Parathyroid adenoma (tissue), 2 donors: ENCODE measurements at regions not wholly inside any gene's neighbourhood (a gene's known extent, or its start where the extent isn't known, plus 50 kb on each side); places are given as distances from the start of the nearest gene placed in this dataset.

Experiments
- H2AFZ ChIP-seq: fragments of 300-600 bp; sonication (generic); one replicate; pipeline ENCODE4 v1.7.0; 2017; ENCODE audit warnings: antibody characterized with exemption, mild to moderate bottlenecking
- H3K27ac ChIP-seq: fragments of 300-600 bp; sonication (generic); one replicate; pipeline ENCODE4 v1.7.0; 2017
- H3K27me3 ChIP-seq: fragments of 300-600 bp; sonication (generic); one replicate; pipeline ENCODE4 v1.7.0; 2017; ENCODE audit warnings: low read length; ENCODE audit not compliant: control insufficient read depth, insufficient read depth
- H3K36me3 ChIP-seq: fragments of 300-600 bp; sonication (generic); one replicate; pipeline ENCODE4 v1.7.0; 2017; ENCODE audit warnings: low read length; ENCODE audit not compliant: control insufficient read depth, insufficient read depth
- H3K4me1 ChIP-seq: fragments of 300-600 bp; sonication (generic); one replicate; pipeline ENCODE4 v1.7.0; 2017; ENCODE audit warnings: control low read depth
- H3K4me2 ChIP-seq: fragments of 300-600 bp; sonication (generic); one replicate; pipeline ENCODE4 v1.7.0; 2017; ENCODE audit warnings: low read length
- H3K4me3 ChIP-seq: fragments of 300-600 bp; sonication (generic); one replicate; pipeline ENCODE4 v1.7.0; 2017; ENCODE audit warnings: low read depth, low read length
- H3K79me2 ChIP-seq: fragments of 300-600 bp; sonication (generic); one replicate; pipeline ENCODE4 v1.7.0; 2017; ENCODE audit warnings: control low read depth
- H3K9ac ChIP-seq: fragments of 300-600 bp; sonication (generic); one replicate; pipeline ENCODE4 v1.7.0; 2017; ENCODE audit warnings: mild to moderate bottlenecking
- H3K9me3 ChIP-seq: fragments of 300-600 bp; sonication (generic); one replicate; pipeline ENCODE4 v1.7.0; 2017; ENCODE audit warnings: low read length; ENCODE audit not compliant: control insufficient read depth
- CTCF ChIP-seq: fragments of 300-600 bp; sonication (generic); IDR thresholded peaks from one replicate; pipeline ENCODE4 v1.7.0; 2017; ENCODE audit warnings: antibody characterized with exemption, mild to moderate bottlenecking
- donor health status: primary hyperparathyroidism.

GRCh38 chr6:95795927-95796326, 218.6 kb downstream of the MANEA start:
- TF ChIP-seq CTCF, result no peak
- Histone ChIP-seq H3K9ac (no peak overlapping the region), H3K79me2 (no peaks in the 10 kb centered on the region), H3K4me3 (no peak overlapping the region), H3K36me3 (no peaks in the 10 kb centered on the region), H3K9me3 (no peaks in the 10 kb centered on the region), H3K27ac (no peak overlapping the region), H3K4me1 (no peaks in the 10 kb centered on the region), H3K27me3 (no peaks in the 10 kb centered on the region), H3K4me2 (no peak overlapping the region), H2AFZ (no peak overlapping the region)

- H3K79me2 ChIP-seq, result no peaks in the 10 kb centered on the region
- no peak overlapping the region for H3K4me2 ChIP-seq
- no peaks in the 10 kb centered on the region for H3K9me3 ChIP-seq
Measured at GRCh38 chr6:95797054-95797453, 218.7 kb upstream of the FUT9 start.

GRCh38 chr6:95802978-95803377, 212.8 kb upstream of the FUT9 start:
- no peak overlapping the region for H3K27ac ChIP-seq
- H3K79me2 ChIP-seq, result no peaks in the 10 kb centered on the region
- no peaks in the 10 kb centered on the region for H3K4me1 ChIP-seq
- H3K36me3 ChIP-seq, result no peaks in the 10 kb centered on the region
- no peak overlapping the region for H3K4me3 ChIP-seq
- H3K27me3 ChIP-seq, result no peaks in the 10 kb centered on the region
- no peak overlapping the region for H2AFZ ChIP-seq
- no peaks in the 10 kb centered on the region for H3K9me3 ChIP-seq
- H3K9ac ChIP-seq, result no peak overlapping the region
- TF ChIP-seq CTCF, result no peak
- no peak overlapping the region for H3K4me2 ChIP-seq

More at GRCh38 chr6:95797054-95797453, 218.7 kb upstream of the FUT9 start:
- no peaks in the 10 kb centered on the region for H3K36me3 ChIP-seq
- no peaks in the 10 kb centered on the region for H3K27me3 ChIP-seq
- H2AFZ ChIP-seq, result no peak overlapping the region
- no peaks in the 10 kb centered on the region for H3K4me1 ChIP-seq
- H3K27ac ChIP-seq, result no peak overlapping the region
- H3K4me3 ChIP-seq, result no peak overlapping the region
- no peak overlapping the region for H3K9ac ChIP-seq
- no peak for TF ChIP-seq CTCF

- no peak overlapping the region for H3K9ac ChIP-seq
- H3K36me3 ChIP-seq, result no peaks in the 10 kb centered on the region
- no peaks in the 10 kb centered on the region for H3K4me1 ChIP-seq
- H3K27me3 ChIP-seq, result no peaks in the 10 kb centered on the region
- no peaks in the 10 kb centered on the region for H3K79me2 ChIP-seq
- H3K27ac ChIP-seq, result no peak overlapping the region
- H3K9me3 ChIP-seq, result no peaks in the 10 kb centered on the region
- H2AFZ ChIP-seq, result no peak overlapping the region
- H3K4me3 ChIP-seq, result no peak overlapping the region
- TF ChIP-seq CTCF, result no peak
- no peak overlapping the region for H3K4me2 ChIP-seq
Measured at GRCh38 chr6:95803889-95804288, 211.9 kb upstream of the FUT9 start.

- H3K4me3 ChIP-seq, result no peak overlapping the region
- H3K36me3 ChIP-seq, result no peaks in the 10 kb centered on the region
- H3K27ac ChIP-seq, result no peak overlapping the region
- no peaks in the 10 kb centered on the region for H3K79me2 ChIP-seq
- H3K9me3 ChIP-seq, result no peaks in the 10 kb centered on the region
- H2AFZ ChIP-seq, result no peak overlapping the region
- no peak overlapping the region for H3K4me2 ChIP-seq
- H3K27me3 ChIP-seq, result no peaks in the 10 kb centered on the region
- no peak overlapping the region for H3K9ac ChIP-seq
- TF ChIP-seq CTCF, result no peak
- H3K4me1 ChIP-seq, result no peaks in the 10 kb centered on the region
Measured at GRCh38 chr6:95804847-95805541, 210.8 kb upstream of the FUT9 start.
